Endothelial cell of umbilical vein (primary cell): ENCODE measurements at regions not wholly inside any gene's neighbourhood (a gene's known extent, or its start where the extent isn't known, plus 50 kb on each side); places are given as distances from the start of the nearest gene placed in this dataset.

Experiments used
- CTCF ChIP-seq, 2 donors: IDR thresholded peaks; 1 replicate in 1 of 2; 2 replicates in 1 of 2; pipeline ENCODE4 v1.5.1; 2011; ENCODE audit warnings: low read length in 2 of 2, mild to moderate bottlenecking in 2 of 2, moderate library complexity in 2 of 2, control low read depth in 1 of 2, inconsistent platforms in 1 of 2, low read depth in 1 of 2; ENCODE audit not compliant: insufficient read depth in 1 of 2; ENCODE audit errors: extremely low read depth in 1 of 2
- POLR2A ChIP-seq: IDR thresholded peaks from 2 replicates; pipeline ENCODE4 v1.6.1; 2012; ENCODE audit warnings: low read depth, mild to moderate bottlenecking, control low read depth, low read length
- TF ChIP-seq, protein P1 (sequence below): IDR thresholded peaks from 2 replicates; pipeline ENCODE4 v1.6.1; 2011; ENCODE audit not compliant: insufficient read depth, insufficient read length

DNA sequence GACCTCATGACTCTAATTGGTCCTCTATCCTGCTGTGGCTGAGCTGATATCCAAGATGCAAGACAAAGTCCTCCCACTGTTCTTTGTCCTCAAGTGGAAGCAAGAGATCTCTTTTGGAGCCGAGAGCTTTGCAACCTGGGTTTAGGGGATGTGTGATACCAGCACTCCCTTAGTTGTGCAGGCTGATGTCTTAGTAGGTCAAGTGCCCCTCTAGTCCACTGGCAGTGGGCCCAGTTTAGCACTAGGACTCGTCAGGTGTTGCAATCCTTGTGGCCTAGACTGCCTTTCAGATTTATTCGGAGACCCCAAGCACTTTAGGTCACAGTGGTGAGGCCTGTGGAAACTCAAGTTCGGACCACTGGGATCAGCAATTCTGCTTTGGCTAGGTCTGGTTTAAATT, 64.0 kb downstream of the GPRASP3 start:
- TF ChIP-seq POLR2A (no peak), CTCF (IDR thresholded peaks at IDR 0.05; ENCODE audit: extremely low read depth in 1 of 2, insufficient read depth in 1 of 2, low read depth in 1 of 2, low read length in 2 of 2) (no peak)
- TF ChIP-seq, protein P1, sequence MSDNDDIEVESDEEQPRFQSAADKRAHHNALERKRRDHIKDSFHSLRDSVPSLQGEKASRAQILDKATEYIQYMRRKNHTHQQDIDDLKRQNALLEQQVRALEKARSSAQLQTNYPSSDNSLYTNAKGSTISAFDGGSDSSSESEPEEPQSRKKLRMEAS, result no peak
